Kidney (tissue), 13 donors: ENCODE measurements at regions not wholly inside any gene's neighbourhood (a gene's known extent, or its start where the extent isn't known, plus 50 kb on each side); places are given as distances from the start of the nearest gene placed in this dataset.

Experiments used
- DNase-seq, 5 donors: peaks; one replicate each; pipeline ENCODE4 v3.0.0-alpha.2; 2013 to 2020
- FAIRE-seq: peaks from 2 replicates; lab custom pipeline; 2012; peaks lifted over from hg19 to GRCh38; lab: Jason Lieb, UNC
- H3K27ac ChIP-seq, 2 donors: one replicate each; pipeline ENCODE4 v1.7.0; 2013; ENCODE audit warnings: low read depth in 2 of 2, low read length in 2 of 2, inconsistent platforms in 1 of 2
- H3K27me3 ChIP-seq: one replicate; pipeline ENCODE4 v1.7.1; 2013; ENCODE audit warnings: low read length, inconsistent platforms; ENCODE audit not compliant: control insufficient read depth, insufficient read depth
- H3K36me3 ChIP-seq, 3 donors: one replicate each; pipeline versions ENCODE4 v1.7.0 to v1.7.1; 2013; ENCODE audit warnings: low read length in 3 of 3, control low read depth in 1 of 3, inconsistent platforms in 1 of 3; ENCODE audit not compliant: insufficient read depth in 3 of 3, control insufficient read depth in 2 of 3
- H3K4me1 ChIP-seq, 3 donors: one replicate each; pipeline versions ENCODE4 v1.7.0 to v1.7.1; 2013; ENCODE audit warnings: low read length in 3 of 3, inconsistent platforms in 1 of 3, low read depth in 1 of 3; ENCODE audit not compliant: control insufficient read depth in 2 of 3, insufficient read depth in 2 of 3
- H3K4me3 ChIP-seq, 3 donors: one replicate each; pipeline versions ENCODE4 v1.7.0 to v1.8.1; 2013; ENCODE audit warnings: low read length in 3 of 3, control low read depth in 1 of 3, inconsistent platforms in 1 of 3
- H3K9ac ChIP-seq, 3 donors: one replicate each; pipeline versions ENCODE4 v1.7.0 to v1.7.1; 2013; ENCODE audit warnings: low read length in 3 of 3, control low read depth in 1 of 3, inconsistent platforms in 1 of 3
- H3K9me3 ChIP-seq, 3 donors: one replicate each; pipeline versions ENCODE4 v1.7.0 to v1.7.1; 2013; ENCODE audit warnings: low read length in 3 of 3, control low read depth in 1 of 3, inconsistent platforms in 1 of 3; ENCODE audit not compliant: control insufficient read depth in 2 of 3, insufficient read depth in 1 of 3
- intact Hi-C: fragments of 100-400 bp; cut with DNase I; formaldehyde crosslinking; loops from one replicate; pipeline ENCODE4 v1.11.1; 2022
- TF ChIP-seq, protein P1 (sequence below): IDR thresholded peaks from 3 replicates; pipeline ENCODE4 v1.5.1; 2012; ENCODE audit warnings: mild to moderate bottlenecking, moderate library complexity, borderline replicate concordance; ENCODE audit not compliant: insufficient read depth; ENCODE audit errors: extremely low read depth
- donor health status: control.
- donor health status: control.
- donor health status: control.
- donor health status: control.
- donor health status: control.
- donor health status: DM: yes; HTN: yes; CAD: no.
- donor health status: Normal renal cell carcinoma (clear cell type).

- H3K36me3 ChIP-seq: no peaks in the 10 kb centered on the region
- no peak overlapping the region for H3K27ac ChIP-seq
- peaks cover 0 to 3% (median 0%) of the 10 kb centered on the region in 3 donors for H3K9me3 ChIP-seq
- DNase-seq (peak in 1 of 5 donors; percentile 33), FAIRE-seq (no peak)
- TF ChIP-seq, protein P1, sequence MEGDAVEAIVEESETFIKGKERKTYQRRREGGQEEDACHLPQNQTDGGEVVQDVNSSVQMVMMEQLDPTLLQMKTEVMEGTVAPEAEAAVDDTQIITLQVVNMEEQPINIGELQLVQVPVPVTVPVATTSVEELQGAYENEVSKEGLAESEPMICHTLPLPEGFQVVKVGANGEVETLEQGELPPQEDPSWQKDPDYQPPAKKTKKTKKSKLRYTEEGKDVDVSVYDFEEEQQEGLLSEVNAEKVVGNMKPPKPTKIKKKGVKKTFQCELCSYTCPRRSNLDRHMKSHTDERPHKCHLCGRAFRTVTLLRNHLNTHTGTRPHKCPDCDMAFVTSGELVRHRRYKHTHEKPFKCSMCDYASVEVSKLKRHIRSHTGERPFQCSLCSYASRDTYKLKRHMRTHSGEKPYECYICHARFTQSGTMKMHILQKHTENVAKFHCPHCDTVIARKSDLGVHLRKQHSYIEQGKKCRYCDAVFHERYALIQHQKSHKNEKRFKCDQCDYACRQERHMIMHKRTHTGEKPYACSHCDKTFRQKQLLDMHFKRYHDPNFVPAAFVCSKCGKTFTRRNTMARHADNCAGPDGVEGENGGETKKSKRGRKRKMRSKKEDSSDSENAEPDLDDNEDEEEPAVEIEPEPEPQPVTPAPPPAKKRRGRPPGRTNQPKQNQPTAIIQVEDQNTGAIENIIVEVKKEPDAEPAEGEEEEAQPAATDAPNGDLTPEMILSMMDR: no peak
- H3K9ac ChIP-seq: no peak overlapping the region
- intact Hi-C loops: no loop called here
- no peaks in the 10 kb centered on the region for H3K27me3 ChIP-seq
- H3K4me3 ChIP-seq: no peak overlapping the region
- no peaks in the 10 kb centered on the region for H3K4me1 ChIP-seq
These were observed 70.6 kb upstream of the SYT1 start for GRCh38 chr12:78793982-78794381.

GRCh38 chr12:78795934-78796445 is 68.6 kb upstream of the SYT1 start:
- Histone ChIP-seq H3K9me3 (peaks cover 0 to 3% (median 0%) of the 10 kb centered on the region in 3 donors), H3K4me3 (no peak overlapping the region), H3K27me3 (no peaks in the 10 kb centered on the region), H3K4me1 (no peaks in the 10 kb centered on the region), H3K9ac (no peak overlapping the region), H3K36me3 (no peaks in the 10 kb centered on the region), H3K27ac (no peak overlapping the region)
- FAIRE-seq (no peak), DNase-seq (no peak)
- TF ChIP-seq, protein P1: no peak
- intact Hi-C loops: no loop called here

DNA sequence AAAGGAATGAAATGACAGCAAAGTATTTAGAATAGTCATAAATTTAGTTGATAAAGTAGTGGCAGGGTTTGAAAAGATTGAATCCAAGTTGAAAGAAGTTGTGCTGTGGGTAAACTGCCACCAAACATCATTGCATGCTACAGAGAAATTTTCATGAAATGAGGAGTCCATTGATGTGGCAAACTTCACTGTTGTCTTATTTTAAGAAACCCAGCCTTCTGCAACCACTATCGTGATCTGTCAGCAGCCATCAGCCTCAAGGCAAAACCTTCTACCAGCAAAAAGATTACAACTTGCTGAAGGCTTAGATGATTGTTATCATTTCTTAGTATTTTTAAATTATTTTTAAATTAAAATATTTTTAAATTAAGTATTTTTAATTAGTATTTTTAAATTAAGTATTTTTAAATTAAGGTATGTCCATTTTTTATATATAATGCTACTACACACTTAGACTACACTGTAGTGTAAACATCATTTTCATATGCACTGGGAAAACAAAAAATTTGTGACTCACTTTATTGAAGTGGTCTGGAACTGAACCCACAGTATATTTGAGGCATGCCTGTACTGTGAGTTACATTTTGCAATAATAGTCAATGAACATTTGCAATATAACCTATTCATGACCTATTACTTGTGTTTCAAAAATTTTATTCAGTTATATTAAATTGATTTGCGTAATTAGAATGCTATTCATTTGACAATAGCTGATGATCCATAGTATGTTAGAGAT is 67.2 kb upstream of the SYT1 start:
- no peaks in the 10 kb centered on the region for H3K36me3 ChIP-seq
- no peak overlapping the region for H3K4me3 ChIP-seq
- H3K9ac ChIP-seq: no peak overlapping the region
- H3K27me3 ChIP-seq: no peaks in the 10 kb centered on the region
- DNase-seq: no peak
- TF ChIP-seq, protein P1: no peak
- intact Hi-C loops: no loop called here
- no peak overlapping the region for H3K27ac ChIP-seq
- peaks cover 0 to 3% (median 0%) of the 10 kb centered on the region in 3 donors for H3K9me3 ChIP-seq
- peak; percentile 42 for FAIRE-seq
- H3K4me1 ChIP-seq: no peaks in the 10 kb centered on the region
